GM21423 (cell line): ENCODE measurements at regions not wholly inside any gene's neighbourhood (a gene's known extent, or its start where the extent isn't known, plus 50 kb on each side); places are given as distances from the start of the nearest gene placed in this dataset.

Experiments
- ATAC-seq: cut with Tn5 transposase; IDR thresholded peaks from one replicate; pipeline ENCODE4 v1.9.1; 2021; ENCODE audit warnings: mild to moderate bottlenecking, moderate library complexity; ENCODE audit not compliant: unreplicated experiment

- no peak for ATAC-seq
These were observed 302.0 kb upstream of the RND3 start for GRCh38 chr2:150789376-150789905.

DNA sequence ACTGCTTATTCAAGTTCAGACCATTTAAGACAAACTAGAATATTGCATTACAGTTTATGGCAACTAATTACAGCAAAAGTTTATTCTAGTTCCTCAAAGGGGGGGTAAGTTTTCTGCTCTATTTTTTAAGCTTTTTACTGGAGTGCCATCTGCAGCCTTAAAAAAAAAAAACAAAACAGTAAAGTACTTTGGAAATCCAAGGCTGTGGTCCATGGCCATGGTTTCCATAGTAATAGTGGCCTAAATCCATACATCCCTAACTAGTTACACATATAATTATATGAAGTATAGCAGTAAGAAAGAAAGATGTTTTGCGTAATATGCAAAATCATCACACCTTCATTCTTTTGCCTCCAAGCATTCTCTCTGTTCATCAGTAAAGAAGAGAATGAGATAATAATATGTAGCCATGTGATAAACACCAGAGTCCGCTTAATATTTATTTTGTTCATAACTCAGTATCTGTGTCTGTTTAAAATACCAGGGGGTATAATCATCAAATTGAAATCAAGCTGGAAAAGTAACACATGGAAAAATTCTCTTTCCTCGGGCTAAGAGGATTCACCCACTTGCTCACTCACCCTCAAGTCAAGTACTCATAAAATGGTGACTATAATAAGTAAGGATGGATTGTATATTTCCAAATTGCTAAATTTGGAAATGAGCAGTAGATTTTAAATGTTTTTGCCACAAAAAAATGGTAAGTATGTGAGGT, 301.1 kb upstream of the RND3 start:
- ATAC-seq, result no peak

- no peak for ATAC-seq
These were observed 300.1 kb upstream of the RND3 start for GRCh38 chr2:150787353-150788093.

DNA sequence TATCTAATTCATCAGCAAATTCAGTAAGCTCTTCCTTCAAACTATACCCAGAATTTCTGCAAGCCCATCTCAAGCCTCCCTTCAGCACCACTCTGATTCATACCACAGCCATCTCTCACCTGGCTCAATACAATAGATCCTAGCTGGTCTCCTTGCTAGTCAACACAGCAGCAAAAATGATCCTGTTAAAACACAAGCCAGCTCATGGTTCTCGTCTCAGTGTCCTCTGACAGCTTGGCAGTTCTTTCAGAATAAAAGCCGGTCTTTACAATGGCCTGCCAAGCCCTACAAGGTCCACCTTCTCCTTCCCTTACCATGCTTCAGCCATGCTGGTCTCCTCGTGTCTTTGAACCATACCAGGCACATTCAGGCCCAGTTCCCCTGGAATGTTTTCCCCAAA, 296.9 kb upstream of the RND3 start:
- ATAC-seq, result no peak

DNA sequence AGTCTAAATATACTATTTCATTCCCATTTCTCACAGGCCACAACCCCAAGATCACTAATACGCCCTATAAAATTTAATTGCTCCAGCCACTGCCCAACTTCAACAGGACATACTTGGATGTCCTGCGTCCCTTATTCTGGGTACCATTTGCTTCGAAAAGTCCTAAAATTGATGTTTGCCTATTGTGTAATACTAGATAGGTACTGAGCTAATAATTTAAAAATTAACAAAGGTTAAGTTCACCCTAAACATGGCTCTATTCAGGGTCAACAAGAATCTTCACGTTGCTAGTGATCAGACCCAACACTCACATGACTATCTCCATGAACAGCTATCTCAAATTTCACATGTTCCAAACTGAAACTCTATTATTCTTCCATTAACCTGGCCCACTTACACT, 296.4 kb upstream of the RND3 start:
- ATAC-seq, result no peak

DNA sequence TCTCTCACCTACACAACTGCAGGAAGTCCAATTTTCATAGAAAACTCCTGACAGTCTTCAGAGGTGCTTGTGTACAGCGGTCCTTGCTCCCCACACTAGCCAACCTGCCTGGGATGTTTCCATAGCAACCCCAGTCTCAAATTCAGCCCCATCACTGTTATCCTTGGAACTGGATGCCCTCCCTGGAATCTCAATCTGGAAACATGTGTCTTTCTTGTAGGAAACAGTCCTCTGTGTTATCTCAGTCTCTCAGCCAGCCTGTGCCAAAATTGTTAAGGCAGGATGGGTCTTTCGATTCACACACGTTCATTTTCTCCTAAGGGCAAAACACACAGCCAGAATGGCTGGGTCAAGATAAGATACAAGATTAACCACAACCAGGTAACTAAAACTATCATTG, 295.5 kb upstream of the RND3 start:
- ATAC-seq, result no peak

- ATAC-seq, result no peak
These were observed 295.1 kb upstream of the RND3 start for GRCh38 chr2:150782613-150783012.

- no peak for ATAC-seq
These were observed 293.7 kb upstream of the RND3 start for GRCh38 chr2:150781142-150781541.

- no peak for ATAC-seq
These were observed 291.4 kb upstream of the RND3 start for GRCh38 chr2:150778828-150779227.

- no peak for ATAC-seq
These were observed 282.0 kb upstream of the RND3 start for GRCh38 chr2:150769421-150769820.

GRCh38 chr2:150767991-150768746, 280.7 kb upstream of the RND3 start:
- no peak for ATAC-seq

DNA sequence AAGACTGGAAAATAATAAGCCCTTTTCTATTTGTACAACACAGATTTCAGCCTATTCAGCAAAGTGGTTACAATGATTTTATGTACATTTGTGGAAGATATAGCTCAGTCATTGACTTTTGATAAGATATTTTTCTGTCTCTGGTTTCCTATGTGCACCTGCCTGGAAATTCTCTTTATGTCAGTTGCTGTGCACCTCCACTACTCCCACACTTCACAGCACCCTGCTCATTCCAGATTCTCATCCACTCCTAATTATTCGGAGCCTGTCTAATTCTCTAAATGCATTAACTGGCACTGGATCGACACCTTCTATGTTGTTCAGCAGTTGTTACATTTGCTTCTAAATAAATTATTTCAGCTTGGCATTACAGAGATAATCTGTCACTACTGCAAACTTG, 275.1 kb upstream of the RND3 start:
- no peak for ATAC-seq

GRCh38 chr2:150759531-150759930, 272.1 kb upstream of the RND3 start:
- ATAC-seq, result no peak

DNA sequence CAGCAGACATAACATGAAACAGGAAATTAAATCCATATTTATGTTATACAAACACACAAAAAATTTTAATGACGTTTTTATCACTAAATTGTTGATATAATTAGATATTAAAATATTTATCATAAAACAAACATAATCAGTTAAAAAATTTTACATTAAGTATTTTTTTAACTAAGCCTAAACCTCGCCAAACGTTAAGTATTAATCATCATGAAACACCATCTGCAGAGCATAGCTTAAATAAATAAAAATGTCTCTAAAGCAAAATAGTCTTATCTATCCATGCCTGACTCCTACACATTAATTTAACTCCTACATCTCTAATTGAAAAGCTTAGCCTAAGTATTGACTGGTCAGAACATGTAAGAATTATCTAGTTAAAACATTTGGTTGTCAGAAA, 271.6 kb upstream of the RND3 start:
- no peak for ATAC-seq

DNA sequence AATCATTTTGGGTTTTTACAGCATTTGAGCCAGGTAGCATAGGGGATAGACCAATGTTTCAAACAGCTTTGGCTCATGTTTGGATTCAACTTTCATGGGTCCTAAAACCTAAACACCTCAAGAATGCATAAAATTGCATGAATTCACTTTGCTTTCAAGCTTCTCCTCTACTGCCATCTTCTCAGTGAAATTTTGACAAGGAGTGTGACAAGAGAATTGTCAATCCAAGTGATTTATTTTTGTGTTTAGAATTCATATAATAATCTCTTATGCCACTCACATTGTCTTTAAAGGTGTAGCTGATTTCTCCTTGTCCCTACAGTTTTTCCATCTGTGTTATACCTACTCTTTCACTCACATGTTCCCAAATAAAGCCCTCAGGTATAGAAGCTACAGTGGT, 264.8 kb upstream of the RND3 start:
- ATAC-seq, result no peak

DNA sequence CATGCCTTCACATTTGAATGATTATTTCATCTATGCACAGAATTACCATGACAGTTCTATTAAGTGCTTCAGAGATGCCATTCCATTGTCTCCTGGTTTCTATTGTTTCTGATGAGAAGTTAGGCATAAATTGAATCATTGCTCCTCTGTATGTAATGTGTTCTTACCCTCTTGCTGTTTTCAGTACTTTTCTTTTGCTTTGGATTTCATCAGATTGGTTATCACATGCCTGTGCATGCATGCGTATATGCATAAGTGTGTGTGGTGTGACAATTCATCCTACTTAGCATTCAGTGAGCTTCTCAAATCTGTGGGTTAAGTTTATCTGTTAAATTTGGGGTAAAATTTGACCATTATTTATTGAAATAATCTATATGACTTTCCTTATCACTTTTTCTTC, 263.3 kb upstream of the RND3 start:
- ATAC-seq, result no peak

GRCh38 chr2:150742094-150742493, 254.6 kb upstream of the RND3 start:
- no peak for ATAC-seq

- no peak for ATAC-seq
These were observed 248.5 kb upstream of the RND3 start for GRCh38 chr2:150735894-150736498.

DNA sequence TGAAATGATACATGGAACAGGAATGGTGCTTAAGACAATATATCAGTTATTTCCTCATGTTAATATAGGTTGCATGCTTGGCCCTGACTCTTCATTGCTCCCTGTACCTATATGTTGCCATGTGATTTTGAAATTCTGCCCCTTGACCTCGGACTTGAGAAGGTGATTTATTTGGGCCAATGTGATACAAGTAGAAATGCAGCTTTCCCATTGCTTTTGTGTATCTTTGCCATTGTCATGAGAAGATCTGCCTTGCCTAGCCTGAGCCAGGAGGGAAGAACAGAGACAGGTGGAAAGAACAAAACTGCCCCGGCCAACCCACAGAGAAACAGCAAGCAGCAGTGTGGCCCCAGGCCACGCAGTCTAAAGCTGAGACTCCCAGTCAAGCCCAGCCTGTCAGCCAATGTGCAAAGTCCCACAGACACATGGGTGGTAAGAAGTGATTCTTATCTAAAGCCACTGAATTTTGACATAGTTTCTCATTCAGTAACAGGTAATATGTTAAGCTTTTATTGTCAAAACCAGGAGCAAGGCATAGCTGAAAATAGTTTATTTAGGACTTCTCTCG, 245.7 kb upstream of the RND3 start:
- ATAC-seq, result no peak

GRCh38 chr2:150732491-150732890, 245.0 kb upstream of the RND3 start:
- ATAC-seq, result no peak

DNA sequence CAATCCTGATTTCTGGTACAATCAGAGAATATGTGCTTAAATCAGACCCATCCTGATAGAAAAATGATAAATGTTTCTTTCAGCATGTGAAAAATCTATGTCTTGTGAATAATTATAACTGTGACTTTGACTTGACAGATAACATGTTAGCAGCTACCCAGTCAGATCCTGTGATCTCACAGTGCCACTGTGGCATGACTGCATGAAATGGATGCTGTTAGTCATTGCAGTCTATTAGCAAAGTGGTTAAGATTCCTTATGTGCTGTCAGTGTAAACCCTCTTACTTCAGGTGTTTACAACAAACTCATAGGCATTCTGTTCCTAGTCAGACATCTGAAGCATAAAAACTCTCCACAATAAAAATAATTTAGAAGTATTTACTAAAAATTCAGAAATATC, 244.6 kb upstream of the RND3 start:
- no peak for ATAC-seq
